GM12873 (cell line): ENCODE measurements at regions not wholly inside any gene's neighbourhood (a gene's known extent, or its start where the extent isn't known, plus 50 kb on each side); places are given as distances from the start of the nearest gene placed in this dataset.
A peak's percentile ranks its signal among the peaks of the same experiment; 100 is the strongest.

ENCODE experiments used
- TF ChIP-seq, protein P1 (sequence below): IDR thresholded peaks from 2 replicates; pipeline ENCODE4 v1.5.1; 2012; ENCODE audit warnings: low read depth, mild to moderate bottlenecking, moderate library complexity, low read length, control low read depth; ENCODE audit not compliant: insufficient read depth; ENCODE audit errors: missing control alignments

DNA sequence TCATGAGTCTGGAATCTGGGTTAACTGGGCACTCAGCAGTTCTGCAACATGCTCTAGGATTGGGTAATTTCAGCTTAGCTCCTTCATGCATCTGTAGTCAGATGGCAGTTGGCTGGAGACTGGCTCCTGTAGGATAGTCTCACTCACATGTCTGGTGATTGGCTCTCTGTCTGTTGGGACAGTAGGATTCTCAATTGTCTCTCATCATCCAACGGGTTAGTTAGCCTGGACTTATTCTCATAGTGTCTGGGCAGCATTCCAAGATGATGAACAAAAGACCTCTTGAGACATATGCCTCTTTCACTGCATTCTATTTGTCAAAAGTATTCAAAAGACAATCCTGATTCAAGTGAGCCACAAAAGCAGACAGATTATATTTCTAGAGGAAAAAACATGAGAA, 795.6 kb upstream of the GALNTL6 start:
- TF ChIP-seq, protein P1, sequence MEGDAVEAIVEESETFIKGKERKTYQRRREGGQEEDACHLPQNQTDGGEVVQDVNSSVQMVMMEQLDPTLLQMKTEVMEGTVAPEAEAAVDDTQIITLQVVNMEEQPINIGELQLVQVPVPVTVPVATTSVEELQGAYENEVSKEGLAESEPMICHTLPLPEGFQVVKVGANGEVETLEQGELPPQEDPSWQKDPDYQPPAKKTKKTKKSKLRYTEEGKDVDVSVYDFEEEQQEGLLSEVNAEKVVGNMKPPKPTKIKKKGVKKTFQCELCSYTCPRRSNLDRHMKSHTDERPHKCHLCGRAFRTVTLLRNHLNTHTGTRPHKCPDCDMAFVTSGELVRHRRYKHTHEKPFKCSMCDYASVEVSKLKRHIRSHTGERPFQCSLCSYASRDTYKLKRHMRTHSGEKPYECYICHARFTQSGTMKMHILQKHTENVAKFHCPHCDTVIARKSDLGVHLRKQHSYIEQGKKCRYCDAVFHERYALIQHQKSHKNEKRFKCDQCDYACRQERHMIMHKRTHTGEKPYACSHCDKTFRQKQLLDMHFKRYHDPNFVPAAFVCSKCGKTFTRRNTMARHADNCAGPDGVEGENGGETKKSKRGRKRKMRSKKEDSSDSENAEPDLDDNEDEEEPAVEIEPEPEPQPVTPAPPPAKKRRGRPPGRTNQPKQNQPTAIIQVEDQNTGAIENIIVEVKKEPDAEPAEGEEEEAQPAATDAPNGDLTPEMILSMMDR, result no peak

DNA sequence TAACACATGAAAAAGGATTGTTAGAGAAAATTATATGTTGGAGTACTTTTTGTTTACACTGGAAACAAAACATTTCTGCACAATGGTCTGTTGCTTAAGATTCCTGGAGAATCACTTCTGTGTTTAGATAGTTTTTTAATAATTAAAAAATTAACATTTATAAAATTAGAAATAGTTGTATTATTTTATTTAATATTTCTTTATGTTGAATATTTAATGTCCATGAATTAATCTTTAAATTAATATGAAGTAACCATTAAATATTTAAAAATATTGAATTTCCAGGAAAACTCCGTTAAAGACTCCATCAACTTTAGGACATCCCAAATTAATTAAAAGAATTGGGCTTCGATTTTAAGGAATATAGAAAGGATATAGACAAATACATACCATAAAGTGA, 797.1 kb upstream of the GALNTL6 start:
- TF ChIP-seq, protein P1, result no peak

DNA sequence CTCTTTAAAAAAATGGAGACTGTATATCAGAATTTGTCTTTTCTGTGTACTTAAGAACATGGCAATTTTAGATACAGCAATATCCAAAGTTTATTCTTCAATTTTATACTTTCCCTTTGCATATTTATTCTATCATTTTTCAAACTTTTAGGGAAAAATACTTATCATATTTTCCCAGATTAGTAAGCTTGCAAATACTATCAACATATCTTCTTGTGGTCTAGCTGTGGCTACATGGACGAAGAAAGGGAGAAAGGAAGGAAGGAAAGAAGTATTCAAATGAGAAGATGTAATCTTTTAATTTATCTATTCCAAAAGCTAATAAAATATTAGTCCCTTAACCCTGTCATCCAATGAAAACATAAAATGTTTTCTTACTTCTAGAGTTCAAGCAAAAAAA, 797.8 kb upstream of the GALNTL6 start:
- TF ChIP-seq, protein P1, result no peak

DNA sequence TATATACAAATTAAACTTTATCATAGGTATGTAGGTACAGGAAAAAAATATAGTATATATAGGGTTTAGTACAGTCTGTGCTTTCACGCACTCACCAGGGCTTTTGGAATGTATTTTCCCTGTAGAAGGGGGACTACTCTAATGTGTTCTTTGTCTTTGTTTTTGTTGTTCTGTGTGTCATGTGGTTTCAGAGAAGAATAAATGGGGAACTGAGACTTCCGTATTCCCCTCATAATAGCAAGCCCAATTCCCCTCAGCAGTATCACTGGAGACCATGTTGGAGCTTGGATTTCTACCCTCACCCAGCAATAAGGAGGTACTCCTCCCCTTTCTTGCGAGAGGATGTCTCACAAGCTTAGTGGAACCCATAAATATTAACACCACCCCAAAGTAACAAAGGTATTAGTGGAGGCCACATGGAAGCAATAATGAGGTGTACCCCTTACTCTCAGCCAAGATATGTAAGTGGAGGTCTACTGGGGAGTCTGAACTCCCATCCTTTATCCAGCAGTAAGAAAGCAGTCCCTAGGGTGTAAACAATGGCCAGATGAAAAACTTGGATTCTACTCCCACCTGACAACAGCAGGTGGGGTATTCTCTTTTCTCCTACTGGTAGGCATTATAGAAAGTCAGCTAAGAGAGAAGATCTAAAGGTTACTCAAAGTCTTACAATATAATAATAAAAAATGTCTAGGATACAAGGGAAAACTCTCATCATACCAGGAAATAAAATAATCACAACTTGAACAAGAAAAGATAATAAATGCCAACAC, 805.4 kb upstream of the GALNTL6 start:
- TF ChIP-seq, protein P1, result no peak

DNA sequence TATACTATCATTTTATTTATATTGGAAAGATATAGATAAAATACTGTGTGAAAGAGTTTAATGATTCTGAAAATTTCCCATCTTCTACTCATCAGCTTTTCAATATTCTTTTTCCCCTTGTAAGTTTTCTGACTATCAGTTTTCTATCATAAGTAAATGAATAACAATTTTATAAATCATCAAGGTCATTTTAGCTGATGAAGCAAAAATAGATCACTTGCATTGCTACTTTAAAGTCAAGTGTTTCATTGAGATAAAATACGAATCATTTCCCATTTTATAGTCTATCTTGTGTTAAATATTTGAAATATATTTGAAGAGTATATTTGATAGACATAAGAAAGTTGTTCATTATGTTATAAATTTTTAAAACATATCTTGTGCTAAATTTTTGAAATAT, 811.0 kb upstream of the GALNTL6 start:
- TF ChIP-seq, protein P1, result no peak

DNA sequence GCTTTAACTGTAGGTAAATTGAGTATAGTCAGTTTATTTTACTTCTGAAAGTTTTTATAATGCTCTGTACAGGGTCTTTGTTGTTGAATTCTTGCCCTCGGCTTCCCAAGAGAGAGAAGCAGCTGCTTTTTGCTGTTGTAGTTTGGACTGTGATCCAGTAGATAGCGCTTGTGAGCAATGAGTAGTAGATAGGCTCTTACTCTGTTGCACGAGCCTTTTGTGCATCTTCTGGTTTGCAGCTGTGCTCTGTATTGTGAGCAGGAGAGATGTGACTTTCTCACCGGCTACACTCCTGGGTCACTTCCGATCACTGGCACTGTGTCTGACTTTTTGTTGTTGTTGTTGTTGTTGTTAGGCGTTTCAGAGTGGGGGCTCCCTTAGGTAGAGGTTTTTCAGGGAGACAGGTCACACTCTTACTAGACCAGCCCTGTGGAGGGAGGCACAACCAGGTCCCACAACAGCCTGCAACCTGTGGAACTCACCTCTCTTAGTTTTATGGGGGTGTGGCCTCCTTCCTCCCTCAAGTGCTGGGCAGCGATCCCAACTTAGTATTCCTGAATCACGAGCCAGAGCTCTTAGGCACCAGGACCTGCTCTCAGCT, 822.1 kb upstream of the GALNTL6 start:
- TF ChIP-seq, protein P1, result peak; percentile 84

DNA sequence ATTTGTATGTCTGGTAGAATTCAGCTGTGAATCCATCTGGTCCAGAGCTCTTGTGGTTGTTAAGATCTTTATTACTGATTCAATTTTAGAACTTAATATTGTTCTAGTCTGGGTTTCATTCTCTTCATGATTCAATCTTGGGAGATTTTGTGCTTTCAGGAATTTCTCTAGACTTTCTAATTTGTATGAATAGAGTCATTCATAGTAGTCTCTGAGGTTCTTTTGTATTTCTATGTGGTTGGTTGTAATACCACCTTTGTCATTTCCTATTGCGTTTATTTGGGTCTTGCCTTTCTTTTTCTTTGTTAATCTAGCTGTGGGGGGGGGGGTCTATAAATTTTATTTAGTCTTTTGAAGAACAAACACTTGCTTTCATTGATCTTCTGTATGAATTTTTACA, 824.8 kb upstream of the GALNTL6 start:
- TF ChIP-seq, protein P1, result no peak
